Heart left ventricle (tissue), 13 donors: ENCODE measurements at regions not wholly inside any gene's neighbourhood (a gene's known extent, or its start where the extent isn't known, plus 50 kb on each side); places are given as distances from the start of the nearest gene placed in this dataset.

Experiments used
- POLR2A ChIP-seq, 2 donors: fragments of 450-650 bp; IDR thresholded peaks; one replicate each; pipeline ENCODE4 v1.6.1; 2017; ENCODE audit warnings: antibody characterized with exemption in 2 of 2, mild to moderate bottlenecking in 2 of 2, moderate library complexity in 2 of 2
- TF ChIP-seq, protein P1 (sequence below), 12 donors: fragments of 200-600 bp; sonication (generic) in 4 of 12; IDR thresholded peaks; one replicate each; pipeline versions ENCODE4 v1.5.0 to v1.8.0; 2018 to 2022; ENCODE audit warnings: antibody characterized with exemption in 12 of 12, mild to moderate bottlenecking in 5 of 12
- donor health status: ischemic (EF 13 %, LVEDD 7.1; RV severe dilation, severe dysfunction).
- donor health status: DM: no; HTN: yes; CAD: no.
- donor health status: DM: no; HTN: no; CAD: no.
- donor health status: ischemic (EF 25% LVEDD 6.9; RV normal size, moderate dysfunction).
- donor health status: ischemic (EF 25% LVEDD 5.7; RV mildly dilated, moderate dysfunction).
- donor health status: ischemic (EF 35%, LVEDD 5.7; RV mildly dilated, moderate dysfunction).
- donor health status: nonischemic (EF 11% LVEDD 7.7; RV severe dilation, severe dysfunction).
- donor health status: DM: yes; HTN: yes; CAD: no.
- donor health status: PGD.
- donor health status: ischemic (EF 29% LVEDD 5.4; RV normal size, mild dysfunction).
- donor health status: nonischemic (EF 23%, LVEDD 6.1; RV moderate dilation, normal function).

DNA sequence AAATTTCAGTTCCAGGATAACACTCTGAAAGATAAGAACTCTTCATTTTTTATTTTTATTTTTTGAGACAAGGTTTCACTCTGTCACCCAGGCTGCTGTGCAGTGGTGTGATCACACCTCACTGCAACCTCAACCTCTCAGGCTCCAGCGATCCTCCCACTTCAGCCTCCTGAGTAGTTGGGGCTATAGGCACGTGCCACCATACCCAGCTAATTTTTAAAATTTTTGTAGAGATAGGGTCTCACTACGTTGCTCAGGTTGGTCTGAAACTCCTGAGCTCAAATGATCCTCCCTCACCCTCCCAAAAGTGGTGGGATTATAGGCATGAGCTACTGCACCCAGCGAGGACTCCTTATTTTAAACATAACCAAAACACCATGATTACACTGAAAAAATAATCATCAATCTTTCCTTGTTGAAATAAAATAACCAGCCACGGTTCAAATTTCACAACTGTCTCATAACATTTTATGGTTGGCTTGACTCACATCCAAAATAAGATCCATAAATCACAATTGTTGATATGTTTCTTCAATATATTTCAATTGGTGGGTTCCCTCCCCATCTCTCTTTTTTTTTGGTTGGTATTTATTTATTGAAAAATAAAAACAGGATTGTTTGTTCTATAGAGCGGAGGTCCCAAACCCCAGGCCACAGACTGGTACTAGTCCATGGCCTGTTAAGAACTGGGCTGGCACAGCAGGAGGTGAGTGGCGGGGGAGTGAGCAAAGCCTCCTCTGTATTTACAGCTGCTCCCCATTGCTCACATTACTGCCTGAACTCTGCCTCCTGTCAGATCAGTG is 60.1 kb upstream of the FAM171A1 start:
- TF ChIP-seq, protein P1, sequence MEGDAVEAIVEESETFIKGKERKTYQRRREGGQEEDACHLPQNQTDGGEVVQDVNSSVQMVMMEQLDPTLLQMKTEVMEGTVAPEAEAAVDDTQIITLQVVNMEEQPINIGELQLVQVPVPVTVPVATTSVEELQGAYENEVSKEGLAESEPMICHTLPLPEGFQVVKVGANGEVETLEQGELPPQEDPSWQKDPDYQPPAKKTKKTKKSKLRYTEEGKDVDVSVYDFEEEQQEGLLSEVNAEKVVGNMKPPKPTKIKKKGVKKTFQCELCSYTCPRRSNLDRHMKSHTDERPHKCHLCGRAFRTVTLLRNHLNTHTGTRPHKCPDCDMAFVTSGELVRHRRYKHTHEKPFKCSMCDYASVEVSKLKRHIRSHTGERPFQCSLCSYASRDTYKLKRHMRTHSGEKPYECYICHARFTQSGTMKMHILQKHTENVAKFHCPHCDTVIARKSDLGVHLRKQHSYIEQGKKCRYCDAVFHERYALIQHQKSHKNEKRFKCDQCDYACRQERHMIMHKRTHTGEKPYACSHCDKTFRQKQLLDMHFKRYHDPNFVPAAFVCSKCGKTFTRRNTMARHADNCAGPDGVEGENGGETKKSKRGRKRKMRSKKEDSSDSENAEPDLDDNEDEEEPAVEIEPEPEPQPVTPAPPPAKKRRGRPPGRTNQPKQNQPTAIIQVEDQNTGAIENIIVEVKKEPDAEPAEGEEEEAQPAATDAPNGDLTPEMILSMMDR (IDR thresholded peaks at IDR 0.05): no peak
- TF ChIP-seq POLR2A (IDR thresholded peaks at IDR 0.05): no peak
